H9 (cell line): ENCODE measurements at regions not wholly inside any gene's neighbourhood (a gene's known extent, or its start where the extent isn't known, plus 50 kb on each side); places are given as distances from the start of the nearest gene placed in this dataset.

ENCODE experiments used
- DNase-seq: peaks from one replicate; pipeline ENCODE4 v3.0.0-alpha.2; 2017
- H2AFZ ChIP-seq: one replicate; pipeline ENCODE4 v1.6.1; 2013; ENCODE audit warnings: mild to moderate bottlenecking, low read length, control low read depth, moderate library complexity
- H2AK5ac ChIP-seq: 2 replicates; pipeline ENCODE4 v1.6.1; 2013; ENCODE audit warnings: low read length, control low read depth, mixed read lengths; ENCODE audit not compliant: insufficient read length
- H2BK120ac ChIP-seq: one replicate; pipeline ENCODE4 v1.6.1; 2013; ENCODE audit warnings: low read depth, mild to moderate bottlenecking, low read length, control low read depth, inconsistent platforms; ENCODE audit not compliant: poor library complexity, severe bottlenecking
- H2BK12ac ChIP-seq: 2 replicates; pipeline ENCODE4 v1.6.1; 2013; ENCODE audit warnings: low read length, control low read depth, mixed read lengths, low read depth; ENCODE audit not compliant: insufficient read length
- H2BK15ac ChIP-seq: 2 replicates; pipeline ENCODE4 v1.6.1; 2013; ENCODE audit warnings: low read depth, low read length, control low read depth
- H2BK20ac ChIP-seq: one replicate; pipeline ENCODE4 v1.6.1; 2013; ENCODE audit warnings: low read depth, mild to moderate bottlenecking, low read length, control low read depth, inconsistent platforms; ENCODE audit not compliant: poor library complexity, severe bottlenecking
- H2BK5ac ChIP-seq: 2 replicates; pipeline ENCODE4 v1.6.1; 2013; ENCODE audit warnings: low read length, control low read depth, mixed read lengths; ENCODE audit not compliant: insufficient read length
- H3K14ac ChIP-seq: 2 replicates; pipeline ENCODE4 v1.6.1; 2013; ENCODE audit warnings: low read length, control low read depth; ENCODE audit not compliant: insufficient read depth
- H3K18ac ChIP-seq: 2 replicates; pipeline ENCODE4 v1.6.1; 2013; ENCODE audit warnings: low read depth, mild to moderate bottlenecking, mixed read lengths, low read length, control low read depth; ENCODE audit not compliant: insufficient read length
- H3K23ac ChIP-seq: 2 replicates; pipeline ENCODE4 v1.6.1; 2013; ENCODE audit warnings: low read length, control low read depth, mixed read lengths, low read depth; ENCODE audit not compliant: insufficient read length
- H3K23me2 ChIP-seq: 2 replicates; pipeline ENCODE4 v1.6.1; 2013; ENCODE audit warnings: low read depth, mild to moderate bottlenecking, mixed read lengths, low read length, control low read depth; ENCODE audit not compliant: insufficient read length, poor library complexity, severe bottlenecking
- H3K27ac ChIP-seq: 2 replicates; pipeline ENCODE4 v1.5.1; 2013; ENCODE audit warnings: low read length, control low read depth, mixed read lengths, low read depth; ENCODE audit not compliant: insufficient read length
- H3K27me3 ChIP-seq: 2 replicates; pipeline ENCODE4 v1.6.1; 2013; ENCODE audit warnings: low read length, control low read depth, inconsistent platforms; ENCODE audit not compliant: insufficient read depth
- H3K4ac ChIP-seq: 2 replicates; pipeline ENCODE4 v1.6.1; 2013; ENCODE audit warnings: low read depth, mild to moderate bottlenecking, control low read depth, inconsistent platforms, low read length, moderate library complexity
- H3K4me1 ChIP-seq: 2 replicates; pipeline ENCODE4 v1.6.1; 2013; ENCODE audit warnings: low read length, control low read depth, inconsistent platforms; ENCODE audit not compliant: insufficient read depth
- H3K4me2 ChIP-seq: 2 replicates; pipeline ENCODE4 v1.6.1; 2013; ENCODE audit warnings: low read length, control low read depth, mixed read lengths; ENCODE audit not compliant: insufficient read length, insufficient read depth
- H3K56ac ChIP-seq: 2 replicates; pipeline ENCODE4 v1.6.1; 2013; ENCODE audit warnings: low read depth, mild to moderate bottlenecking, mixed read lengths, low read length, control low read depth; ENCODE audit not compliant: insufficient read length
- H3K79me1 ChIP-seq: 2 replicates; pipeline ENCODE4 v1.6.1; 2013; ENCODE audit warnings: low read depth, mild to moderate bottlenecking, moderate library complexity, low read length, control low read depth, inconsistent platforms; ENCODE audit not compliant: insufficient read depth, poor library complexity, severe bottlenecking
- H3K79me2 ChIP-seq: 2 replicates; pipeline ENCODE4 v1.6.1; 2013; ENCODE audit warnings: low read length, control low read depth, inconsistent platforms; ENCODE audit not compliant: insufficient read depth
- H3K9ac ChIP-seq: 2 replicates; pipeline ENCODE4 v1.6.1; 2013; ENCODE audit warnings: low read length, control low read depth, mixed read lengths; ENCODE audit not compliant: insufficient read length; ENCODE audit errors: extremely low read depth
- H3K9me3 ChIP-seq: one replicate; pipeline ENCODE4 v1.6.1; 2013; ENCODE audit warnings: low read depth, low read length, inconsistent platforms; ENCODE audit not compliant: control insufficient read depth
- H3T11ph ChIP-seq: one replicate; pipeline ENCODE4 v1.6.1; 2013; ENCODE audit warnings: mild to moderate bottlenecking, low read length, control low read depth, inconsistent platforms
- H4K20me1 ChIP-seq: one replicate; pipeline ENCODE4 v1.6.1; 2013; ENCODE audit not compliant: control insufficient read depth, insufficient read length, insufficient read depth
- H4K5ac ChIP-seq: 2 replicates; pipeline ENCODE4 v1.6.1; 2013; ENCODE audit warnings: low read depth, mild to moderate bottlenecking, mixed read lengths, low read length, control low read depth; ENCODE audit not compliant: insufficient read length
- H4K8ac ChIP-seq: replicated peaks from 2 replicates; pipeline ENCODE4 v1.6.1; 2013; ENCODE audit warnings: low read length, control low read depth, mixed read lengths, low read depth; ENCODE audit not compliant: insufficient read length
- H4K91ac ChIP-seq: 2 replicates; pipeline ENCODE4 v1.6.1; 2013; ENCODE audit warnings: low read depth, mild to moderate bottlenecking, moderate library complexity, mixed read lengths, low read length, control low read depth; ENCODE audit not compliant: insufficient read length
- H3K27ac Mint-ChIP-seq, 3 experiments: 2 replicates in 2 of 3; 3 replicates in 1 of 3; pipeline ENCODE4 v1.8.0; 2020 to 2021; ENCODE audit warnings: mixed read lengths in 3 of 3, mild to moderate bottlenecking in 1 of 3, moderate library complexity in 1 of 3
- H3K27me3 Mint-ChIP-seq: 2 replicates; pipeline ENCODE4 v1.8.0; 2021; ENCODE audit warnings: low read depth, mild to moderate bottlenecking, moderate library complexity, mixed read lengths
- H3K36me3 Mint-ChIP-seq, 3 experiments: 2 replicates in 2 of 3; 3 replicates in 1 of 3; pipeline ENCODE4 v1.8.0; 2020 to 2021; ENCODE audit warnings: low read depth in 3 of 3, mixed read lengths in 3 of 3; ENCODE audit not compliant: insufficient read depth in 1 of 3
- H3K4me1 Mint-ChIP-seq, 2 experiments: 2 replicates each; pipeline ENCODE4 v1.8.0; 2020; ENCODE audit warnings: mixed read lengths in 2 of 2
- H3K4me3 Mint-ChIP-seq, 2 experiments: 2 replicates in 1 of 2; 3 replicates in 1 of 2; pipeline ENCODE4 v1.8.0; 2020 to 2021; ENCODE audit warnings: mild to moderate bottlenecking in 2 of 2, mixed read lengths in 2 of 2, moderate library complexity in 1 of 2
- H3K9me3 Mint-ChIP-seq, 2 experiments: 2 replicates in 1 of 2; 3 replicates in 1 of 2; pipeline ENCODE4 v1.8.0; 2020; ENCODE audit warnings: mild to moderate bottlenecking in 2 of 2, mixed read lengths in 2 of 2, moderate library complexity in 1 of 2
- WGBS: extraction: QIAGEN DNeasy Blood & Tissue Kit; methylation state at CpG from one replicate; pipeline ENCODE4 v1.1.7; 2013; ENCODE audit warnings: missing lambda C conversion rate, low lambda C conversion rate, mixed read lengths; ENCODE audit not compliant: insufficient read length; ENCODE audit errors: extremely low coverage; 5-methylcytosine and 5-hydroxymethylcytosine counted together
- TF ChIP-seq, protein P1 (sequence below): fragments of 200-600 bp; sonication (generic); conservative IDR thresholded peaks from 3 replicates; pipeline ENCODE4 v1.8.0; 2021; ENCODE audit warnings: antibody characterized with exemption, mild to moderate bottlenecking

DNA sequence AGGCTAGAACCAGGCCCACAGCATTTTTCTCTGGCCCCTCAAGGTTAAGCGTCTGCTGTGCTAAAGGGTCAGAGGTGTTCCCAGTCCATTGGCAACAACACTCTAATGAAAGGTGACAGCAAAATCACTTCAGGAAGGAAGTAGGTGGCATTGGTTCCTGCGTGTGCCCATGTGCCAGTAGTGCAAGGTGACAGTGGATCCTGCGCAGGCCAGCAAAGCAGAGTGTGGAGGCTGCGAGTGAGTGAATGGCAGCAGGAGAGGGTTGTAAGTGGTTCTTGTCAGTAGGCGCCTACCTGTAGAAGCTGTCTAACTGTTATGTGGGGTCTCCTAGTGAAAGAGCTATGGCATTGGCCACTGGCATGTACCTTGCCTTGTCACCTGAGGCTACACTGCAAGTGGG, 898.2 kb upstream of the TYRP1 start:
- Histone ChIP-seq H3K9ac (no peak overlapping the region), H3K18ac (no peak overlapping the region), H3K14ac (no peak overlapping the region), H2BK15ac (no peak overlapping the region), H3K4me2 (no peak overlapping the region), H2BK5ac (no peak overlapping the region), H2AFZ (no peak overlapping the region), H2BK12ac (no peak overlapping the region), H3K23ac (no peak overlapping the region), H4K91ac (no peak overlapping the region), H4K8ac (no peak overlapping the region), H3K27me3 (no peaks in the 10 kb centered on the region), H2BK20ac (no peak overlapping the region), H3K27ac (no peak overlapping the region), H2AK5ac (no peak overlapping the region), H3K79me2 (no peaks in the 10 kb centered on the region), H3K4ac (no peak overlapping the region), H3T11ph (no peak overlapping the region), H3K79me1 (no peaks in the 10 kb centered on the region), H3K56ac (no peak overlapping the region), H3K9me3 (no peaks in the 10 kb centered on the region), H3K4me1 (no peaks in the 10 kb centered on the region), H3K23me2 (no peaks in the 10 kb centered on the region), H2BK120ac (no peak overlapping the region), H4K5ac (no peak overlapping the region), H4K20me1 (no peaks in the 10 kb centered on the region)
- Mint-ChIP-seq H3K36me3 (peaks cover 0 to 1% (median 0%) of the 10 kb centered on the region in 3 experiments; a peak in 1 of 7 replicates), H3K9me3 (no peaks in the 10 kb centered on the region), H3K27me3 (no peaks in the 10 kb centered on the region), H3K27ac (no peak overlapping the region), H3K4me1 (no peaks in the 10 kb centered on the region), H3K4me3 (no peak overlapping the region)
- DNase-seq = no peak
- no CpG with 5 or more reads among the region's 5 CpGs for WGBS
- TF ChIP-seq, protein P1, sequence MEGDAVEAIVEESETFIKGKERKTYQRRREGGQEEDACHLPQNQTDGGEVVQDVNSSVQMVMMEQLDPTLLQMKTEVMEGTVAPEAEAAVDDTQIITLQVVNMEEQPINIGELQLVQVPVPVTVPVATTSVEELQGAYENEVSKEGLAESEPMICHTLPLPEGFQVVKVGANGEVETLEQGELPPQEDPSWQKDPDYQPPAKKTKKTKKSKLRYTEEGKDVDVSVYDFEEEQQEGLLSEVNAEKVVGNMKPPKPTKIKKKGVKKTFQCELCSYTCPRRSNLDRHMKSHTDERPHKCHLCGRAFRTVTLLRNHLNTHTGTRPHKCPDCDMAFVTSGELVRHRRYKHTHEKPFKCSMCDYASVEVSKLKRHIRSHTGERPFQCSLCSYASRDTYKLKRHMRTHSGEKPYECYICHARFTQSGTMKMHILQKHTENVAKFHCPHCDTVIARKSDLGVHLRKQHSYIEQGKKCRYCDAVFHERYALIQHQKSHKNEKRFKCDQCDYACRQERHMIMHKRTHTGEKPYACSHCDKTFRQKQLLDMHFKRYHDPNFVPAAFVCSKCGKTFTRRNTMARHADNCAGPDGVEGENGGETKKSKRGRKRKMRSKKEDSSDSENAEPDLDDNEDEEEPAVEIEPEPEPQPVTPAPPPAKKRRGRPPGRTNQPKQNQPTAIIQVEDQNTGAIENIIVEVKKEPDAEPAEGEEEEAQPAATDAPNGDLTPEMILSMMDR = no peak
